Loucy (cell line): ENCODE measurements at regions not wholly inside any gene's neighbourhood (a gene's known extent, or its start where the extent isn't known, plus 50 kb on each side); places are given as distances from the start of the nearest gene placed in this dataset.

Experiments used
- H2AFZ ChIP-seq: fragments of 200-600 bp; sonication (generic); 2 replicates; pipeline ENCODE4 v1.6.0; 2016; ENCODE audit warnings: antibody characterized with exemption, mild to moderate bottlenecking, low read length, moderate library complexity
- H3F3A ChIP-seq: fragments of 200-600 bp; 2 replicates; pipeline ENCODE4 v1.6.0; 2016; ENCODE audit warnings: antibody characterized with exemption, low read depth, mild to moderate bottlenecking
- H3K27me3 ChIP-seq: fragments of 200-600 bp; sonication (generic); 2 replicates; pipeline ENCODE4 v1.6.1; 2014; ENCODE audit warnings: low read length, mild to moderate bottlenecking; ENCODE audit not compliant: insufficient read depth, poor library complexity, severe bottlenecking
- H3K36me3 ChIP-seq: fragments of 200-600 bp; sonication (generic); 2 replicates; pipeline ENCODE4 v1.6.1; 2016; ENCODE audit warnings: low read length; ENCODE audit not compliant: insufficient read depth
- H3K4me1 ChIP-seq: fragments of 200-600 bp; sonication (generic); 2 replicates; pipeline ENCODE4 v1.5.1; 2014; ENCODE audit warnings: low read length, mild to moderate bottlenecking; ENCODE audit not compliant: insufficient read depth, poor library complexity, severe bottlenecking
- H3K4me2 ChIP-seq: fragments of 200-600 bp; sonication (generic); 2 replicates; pipeline ENCODE4 v1.6.0; 2014; ENCODE audit warnings: antibody characterized with exemption, low read length, low read depth, mild to moderate bottlenecking; ENCODE audit not compliant: poor library complexity, severe bottlenecking
- H3K4me3 ChIP-seq: fragments of 200-600 bp; sonication (generic); 2 replicates; pipeline ENCODE4 v1.5.1; 2014; ENCODE audit warnings: low read length, mild to moderate bottlenecking, mixed read lengths; ENCODE audit not compliant: poor library complexity, severe bottlenecking
- H3K79me2 ChIP-seq: fragments of 200-600 bp; sonication (generic); 2 replicates; pipeline ENCODE4 v1.6.1; 2014; ENCODE audit warnings: low read length; ENCODE audit not compliant: insufficient read depth
- H3K9ac ChIP-seq: fragments of 200-600 bp; sonication (generic); 2 replicates; pipeline ENCODE4 v1.6.0; 2014; ENCODE audit warnings: mild to moderate bottlenecking, low read depth, low read length, moderate library complexity; ENCODE audit not compliant: poor library complexity, severe bottlenecking
- H3K9me2 ChIP-seq: fragments of 200-600 bp; sonication (generic); replicated peaks from 2 replicates; pipeline ENCODE4 v1.6.1; 2016; ENCODE audit warnings: low read depth, low read length, mixed read lengths
- H3K9me3 ChIP-seq: fragments of 200-600 bp; sonication (generic); 2 replicates; pipeline ENCODE4 v1.6.1; 2014; ENCODE audit warnings: mild to moderate bottlenecking, antibody characterized with exemption, low read length, low read depth; ENCODE audit not compliant: insufficient read depth
- H4K20me1 ChIP-seq: fragments of 200-600 bp; sonication (generic); 2 replicates; pipeline ENCODE4 v1.6.0; 2014; ENCODE audit warnings: antibody characterized with exemption, low read length, mild to moderate bottlenecking; ENCODE audit not compliant: insufficient read depth, poor library complexity, severe bottlenecking
- EZH2phosphoT487 ChIP-seq: fragments of 200-600 bp; IDR thresholded peaks from 2 replicates; pipeline ENCODE4 v1.6.1; 2018; ENCODE audit warnings: antibody characterized with exemption, mild to moderate bottlenecking, moderate library complexity, borderline replicate concordance
- TF ChIP-seq, protein P1 (sequence below): fragments of 200-600 bp; sonication (generic); conservative IDR thresholded peaks from 2 replicates; pipeline ENCODE4 v1.5.1; 2014; ENCODE audit warnings: mild to moderate bottlenecking, antibody characterized with exemption, low read length

DNA sequence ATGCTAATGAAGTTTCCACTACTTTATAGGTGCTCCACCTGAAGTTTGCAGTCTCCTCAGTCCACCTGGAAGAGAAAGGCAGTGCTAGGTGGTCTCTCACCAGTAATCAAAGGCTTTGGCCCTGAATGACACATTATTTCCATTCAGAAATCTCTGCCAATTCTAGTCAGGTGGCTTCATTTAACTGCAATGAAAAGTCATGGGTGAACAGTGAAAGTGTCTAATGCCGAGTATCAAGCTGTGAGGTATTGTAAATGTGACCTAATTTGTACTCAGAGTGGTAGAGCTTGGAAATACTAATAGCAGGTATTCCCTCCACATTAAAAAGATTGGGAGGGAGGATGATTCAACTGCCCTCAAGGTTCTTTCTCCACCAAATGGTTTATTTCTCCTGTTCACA, 220.9 kb upstream of the LRFN5 start:
- H4K20me1 ChIP-seq: no peaks in the 10 kb centered on the region
- no peaks in the 10 kb centered on the region for H3F3A ChIP-seq
- H3K4me2 ChIP-seq: no peak overlapping the region
- TF ChIP-seq, protein P1, sequence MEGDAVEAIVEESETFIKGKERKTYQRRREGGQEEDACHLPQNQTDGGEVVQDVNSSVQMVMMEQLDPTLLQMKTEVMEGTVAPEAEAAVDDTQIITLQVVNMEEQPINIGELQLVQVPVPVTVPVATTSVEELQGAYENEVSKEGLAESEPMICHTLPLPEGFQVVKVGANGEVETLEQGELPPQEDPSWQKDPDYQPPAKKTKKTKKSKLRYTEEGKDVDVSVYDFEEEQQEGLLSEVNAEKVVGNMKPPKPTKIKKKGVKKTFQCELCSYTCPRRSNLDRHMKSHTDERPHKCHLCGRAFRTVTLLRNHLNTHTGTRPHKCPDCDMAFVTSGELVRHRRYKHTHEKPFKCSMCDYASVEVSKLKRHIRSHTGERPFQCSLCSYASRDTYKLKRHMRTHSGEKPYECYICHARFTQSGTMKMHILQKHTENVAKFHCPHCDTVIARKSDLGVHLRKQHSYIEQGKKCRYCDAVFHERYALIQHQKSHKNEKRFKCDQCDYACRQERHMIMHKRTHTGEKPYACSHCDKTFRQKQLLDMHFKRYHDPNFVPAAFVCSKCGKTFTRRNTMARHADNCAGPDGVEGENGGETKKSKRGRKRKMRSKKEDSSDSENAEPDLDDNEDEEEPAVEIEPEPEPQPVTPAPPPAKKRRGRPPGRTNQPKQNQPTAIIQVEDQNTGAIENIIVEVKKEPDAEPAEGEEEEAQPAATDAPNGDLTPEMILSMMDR: no peak
- TF ChIP-seq EZH2phosphoT487: no peak
- H3K27me3 ChIP-seq: no peaks in the 10 kb centered on the region
- no peak overlapping the region for H3K4me3 ChIP-seq
- H3K4me1 ChIP-seq: no peaks in the 10 kb centered on the region
- H3K9me3 ChIP-seq: no peaks in the 10 kb centered on the region
- H3K9me2 ChIP-seq: no peaks in the 10 kb centered on the region
- H3K9ac ChIP-seq: no peak overlapping the region
- no peaks in the 10 kb centered on the region for H3K36me3 ChIP-seq
- no peak overlapping the region for H2AFZ ChIP-seq
- H3K79me2 ChIP-seq: no peaks in the 10 kb centered on the region

DNA sequence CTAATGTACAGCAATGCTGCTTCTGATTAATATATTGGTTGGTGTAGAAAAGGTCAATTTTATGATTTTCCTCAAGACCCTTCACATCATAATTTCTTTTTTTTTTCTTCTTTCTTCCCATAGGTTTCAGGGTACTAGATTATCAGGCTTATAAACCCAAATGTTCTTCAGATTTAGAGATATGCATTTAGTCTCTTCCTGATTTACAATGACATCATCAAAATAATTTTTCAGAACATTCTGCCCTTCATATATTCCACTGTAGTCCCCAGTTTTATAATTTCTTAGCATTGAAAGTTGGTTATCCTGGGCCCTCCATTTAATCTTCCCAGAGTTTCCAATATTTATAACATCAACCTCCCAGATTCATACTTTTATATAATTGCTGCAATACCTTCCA, 226.7 kb upstream of the LRFN5 start:
- no peaks in the 10 kb centered on the region for H3K79me2 ChIP-seq
- H2AFZ ChIP-seq: no peak overlapping the region
- H3F3A ChIP-seq: no peaks in the 10 kb centered on the region
- H3K4me3 ChIP-seq: no peak overlapping the region
- H3K9ac ChIP-seq: no peak overlapping the region
- no peaks in the 10 kb centered on the region for H3K9me2 ChIP-seq
- H3K36me3 ChIP-seq: no peaks in the 10 kb centered on the region
- TF ChIP-seq, protein P1: no peak
- H3K9me3 ChIP-seq: no peaks in the 10 kb centered on the region
- no peaks in the 10 kb centered on the region for H3K4me1 ChIP-seq
- no peaks in the 10 kb centered on the region for H4K20me1 ChIP-seq
- H3K27me3 ChIP-seq: no peaks in the 10 kb centered on the region
- H3K4me2 ChIP-seq: no peak overlapping the region

DNA sequence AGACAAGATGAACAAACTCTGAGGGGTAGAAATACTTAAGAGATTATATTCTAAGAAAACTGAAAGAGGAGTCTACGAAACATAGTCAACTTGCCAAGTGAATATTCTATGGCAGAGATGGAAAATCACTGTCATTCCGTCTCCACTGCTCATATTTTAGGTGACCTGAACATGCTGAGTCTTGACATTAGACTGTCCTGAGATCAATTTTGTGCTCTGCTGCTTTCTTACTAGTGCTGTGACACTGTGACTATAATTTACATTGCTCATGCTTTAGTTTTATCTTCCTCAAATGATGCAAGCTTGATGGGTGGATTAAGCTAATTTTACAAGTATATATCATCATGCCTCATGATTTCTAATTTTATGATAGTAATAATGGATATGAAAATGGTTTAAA, 228.2 kb upstream of the LRFN5 start:
- Histone ChIP-seq H3K9me3 (no peaks in the 10 kb centered on the region), H2AFZ (no peak overlapping the region), H3K79me2 (no peaks in the 10 kb centered on the region), H3K9me2 (no peaks in the 10 kb centered on the region), H4K20me1 (no peaks in the 10 kb centered on the region), H3K27me3 (no peaks in the 10 kb centered on the region), H3K4me2 (no peak overlapping the region), H3K36me3 (no peaks in the 10 kb centered on the region), H3K9ac (no peak overlapping the region), H3K4me3 (no peak overlapping the region), H3K4me1 (no peaks in the 10 kb centered on the region), H3F3A (no peaks in the 10 kb centered on the region)
- TF ChIP-seq, protein P1: no peak
- no peak for TF ChIP-seq EZH2phosphoT487
